Mesendoderm (in vitro differentiated cells): ENCODE measurements at regions not wholly inside any gene's neighbourhood (a gene's known extent, or its start where the extent isn't known, plus 50 kb on each side); places are given as distances from the start of the nearest gene placed in this dataset.

ENCODE experiments used
- DNase-seq: peaks from one replicate; pipeline ENCODE4 v3.0.0; 2013
- H2AK5ac ChIP-seq: 2 replicates; pipeline ENCODE4 v1.6.1; 2013; ENCODE audit warnings: low read length, inconsistent platforms
- H2BK120ac ChIP-seq: 2 replicates; pipeline ENCODE4 v1.6.1; 2013; ENCODE audit warnings: low read depth, mild to moderate bottlenecking, low read length, moderate library complexity, mixed read lengths
- H2BK15ac ChIP-seq: replicated peaks from 2 replicates; pipeline ENCODE4 v1.6.1; 2013; ENCODE audit warnings: low read depth, mild to moderate bottlenecking, moderate library complexity
- H2BK5ac ChIP-seq: 2 replicates; pipeline ENCODE4 v1.6.1; 2013; ENCODE audit warnings: low read length, inconsistent platforms
- H3K18ac ChIP-seq: 2 replicates; pipeline ENCODE4 v1.6.1; 2013; ENCODE audit warnings: mild to moderate bottlenecking, low read length, mixed read lengths
- H3K23ac ChIP-seq: one replicate; pipeline ENCODE4 v1.6.1; 2013; ENCODE audit warnings: low read length
- H3K27ac ChIP-seq: 2 replicates; pipeline ENCODE4 v1.5.1; 2013; ENCODE audit warnings: low read depth, mild to moderate bottlenecking, inconsistent platforms, low read length, moderate library complexity
- H3K27me3 ChIP-seq: 2 replicates; pipeline ENCODE4 v1.6.1; 2013; ENCODE audit warnings: low read length, control low read depth, mild to moderate bottlenecking, inconsistent platforms; ENCODE audit not compliant: insufficient read depth, poor library complexity
- H3K36me3 ChIP-seq: 2 replicates; pipeline ENCODE4 v1.6.1; 2013; ENCODE audit warnings: low read length, inconsistent platforms; ENCODE audit not compliant: control insufficient read depth, insufficient read depth
- H3K4ac ChIP-seq: one replicate; pipeline ENCODE4 v1.6.1; 2013; ENCODE audit warnings: low read depth, mild to moderate bottlenecking, low read length, moderate library complexity
- H3K4me1 ChIP-seq: 2 replicates; pipeline ENCODE4 v1.6.1; 2013; ENCODE audit warnings: low read depth, low read length, inconsistent platforms; ENCODE audit not compliant: control insufficient read depth
- H3K4me2 ChIP-seq: 2 replicates; pipeline ENCODE4 v1.6.1; 2013; ENCODE audit warnings: low read length
- H3K4me3 ChIP-seq: 2 replicates; pipeline ENCODE4 v1.5.1; 2013; ENCODE audit warnings: mild to moderate bottlenecking, low read length
- H3K56ac ChIP-seq: one replicate; pipeline ENCODE4 v1.6.1; 2013; ENCODE audit warnings: low read length
- H3K79me1 ChIP-seq: 2 replicates; pipeline ENCODE4 v1.6.1; 2013; ENCODE audit warnings: low read length, inconsistent platforms
- H3K79me2 ChIP-seq: 2 replicates; pipeline ENCODE4 v1.6.1; 2013; ENCODE audit warnings: mild to moderate bottlenecking, low read length; ENCODE audit not compliant: control insufficient read depth, insufficient read depth
- H3K9ac ChIP-seq: 2 replicates; pipeline ENCODE4 v1.6.1; 2013; ENCODE audit warnings: low read length, inconsistent platforms
- H4K5ac ChIP-seq: one replicate; pipeline ENCODE4 v1.6.1; 2013; ENCODE audit warnings: low read length
- H4K8ac ChIP-seq: one replicate; pipeline ENCODE4 v1.6.1; 2013; ENCODE audit warnings: low read depth, mild to moderate bottlenecking, control low read depth, low read length, moderate library complexity
- WGBS: extraction: QIAGEN DNeasy Blood & Tissue Kit; methylation state at CpG from one replicate; pipeline ENCODE4 v1.1.7; 2013; ENCODE audit warnings: low lambda C conversion rate, missing lambda C conversion rate; ENCODE audit not compliant: insufficient coverage; ENCODE audit errors: extremely low coverage; 5-methylcytosine and 5-hydroxymethylcytosine counted together

- Histone ChIP-seq H4K8ac (no peak overlapping the region), H3K4me2 (no peak overlapping the region), H3K4ac (no peak overlapping the region), H3K27ac (no peak overlapping the region), H2BK120ac (no peak overlapping the region), H2BK15ac (no peak overlapping the region), H2AK5ac (no peak overlapping the region), H3K79me2 (no peaks in the 10 kb centered on the region), H3K36me3 (no peaks in the 10 kb centered on the region), H3K56ac (no peak overlapping the region), H4K5ac (no peak overlapping the region), H3K4me1 (no peaks in the 10 kb centered on the region), H3K18ac (no peak overlapping the region), H3K79me1 (no peaks in the 10 kb centered on the region), H2BK5ac (no peak overlapping the region), H3K4me3 (no peak overlapping the region), H3K27me3 (no peaks in the 10 kb centered on the region), H3K9ac (no peak overlapping the region), H3K23ac (no peak overlapping the region)
- no CpG with 5 or more reads among the region's 15 CpGs for WGBS
- DNase-seq = no peak
Measured at GRCh38 chr18:78778651-78779050, 201.0 kb upstream of the SALL3 start.

- no peak overlapping the region for H2BK5ac ChIP-seq
- H3K18ac ChIP-seq = no peak overlapping the region
- no peak overlapping the region for H3K56ac ChIP-seq
- H3K27ac ChIP-seq = no peak overlapping the region
- no peak overlapping the region for H3K4ac ChIP-seq
- H2BK120ac ChIP-seq = no peak overlapping the region
- no peak overlapping the region for H3K23ac ChIP-seq
- H3K36me3 ChIP-seq = no peaks in the 10 kb centered on the region
- no CpG with 5 or more reads among the region's 29 CpGs for WGBS
- H3K4me2 ChIP-seq = no peak overlapping the region
- no peaks in the 10 kb centered on the region for H3K27me3 ChIP-seq
- H3K9ac ChIP-seq = no peak overlapping the region
- H2BK15ac ChIP-seq = no peak overlapping the region
- no peak overlapping the region for H2AK5ac ChIP-seq
- no peaks in the 10 kb centered on the region for H3K79me2 ChIP-seq
- no peak overlapping the region for H4K5ac ChIP-seq
- no peak overlapping the region for H4K8ac ChIP-seq
- DNase-seq = no peak
- no peaks in the 10 kb centered on the region for H3K79me1 ChIP-seq
- no peaks in the 10 kb centered on the region for H3K4me1 ChIP-seq
- H3K4me3 ChIP-seq = no peak overlapping the region
Measured at GRCh38 chr18:78779996-78780718, 199.5 kb upstream of the SALL3 start.

- Histone ChIP-seq H3K27me3 (no peaks in the 10 kb centered on the region), H4K5ac (no peak overlapping the region), H3K4me3 (no peak overlapping the region), H2BK5ac (no peak overlapping the region), H2BK120ac (no peak overlapping the region), H3K23ac (no peak overlapping the region), H3K18ac (no peak overlapping the region), H2AK5ac (no peak overlapping the region), H3K9ac (no peak overlapping the region), H3K4me1 (no peaks in the 10 kb centered on the region), H3K27ac (no peak overlapping the region), H3K36me3 (no peaks in the 10 kb centered on the region), H3K4me2 (no peak overlapping the region), H2BK15ac (no peak overlapping the region), H3K79me2 (no peaks in the 10 kb centered on the region), H3K4ac (no peak overlapping the region), H4K8ac (no peak overlapping the region), H3K56ac (no peak overlapping the region), H3K79me1 (no peaks in the 10 kb centered on the region)
- WGBS = no CpG with 5 or more reads among the region's 42 CpGs
- DNase-seq = no peak
Measured at GRCh38 chr18:78780719-78781600, 198.7 kb upstream of the SALL3 start.

- Histone ChIP-seq H3K18ac (no peak overlapping the region), H4K8ac (no peak overlapping the region), H3K9ac (no peak overlapping the region), H3K27me3 (no peaks in the 10 kb centered on the region), H2BK5ac (no peak overlapping the region), H3K4ac (no peak overlapping the region), H3K36me3 (no peaks in the 10 kb centered on the region), H3K79me1 (no peaks in the 10 kb centered on the region), H2AK5ac (no peak overlapping the region), H3K4me1 (no peaks in the 10 kb centered on the region), H3K27ac (no peak overlapping the region), H3K23ac (no peak overlapping the region), H3K56ac (no peak overlapping the region), H2BK15ac (no peak overlapping the region), H4K5ac (no peak overlapping the region), H2BK120ac (no peak overlapping the region), H3K4me3 (no peak overlapping the region), H3K4me2 (no peak overlapping the region), H3K79me2 (no peaks in the 10 kb centered on the region)
- no CpG with 5 or more reads among the region's 28 CpGs for WGBS
- DNase-seq = no peak
Measured at GRCh38 chr18:78781601-78781960, 198.0 kb upstream of the SALL3 start.

- no peak overlapping the region for H4K5ac ChIP-seq
- H2BK15ac ChIP-seq = no peak overlapping the region
- no CpG with 5 or more reads among the region's 21 CpGs for WGBS
- no peak overlapping the region for H3K9ac ChIP-seq
- no peak overlapping the region for H3K23ac ChIP-seq
- H3K79me1 ChIP-seq = no peaks in the 10 kb centered on the region
- H3K4ac ChIP-seq = no peak overlapping the region
- H3K4me3 ChIP-seq = no peak overlapping the region
- H2BK120ac ChIP-seq = no peak overlapping the region
- no peak overlapping the region for H4K8ac ChIP-seq
- no peak overlapping the region for H3K4me2 ChIP-seq
- no peaks in the 10 kb centered on the region for H3K36me3 ChIP-seq
- no peak overlapping the region for H3K18ac ChIP-seq
- H3K27me3 ChIP-seq = no peaks in the 10 kb centered on the region
- H3K27ac ChIP-seq = no peak overlapping the region
- no peak overlapping the region for H2BK5ac ChIP-seq
- H2AK5ac ChIP-seq = no peak overlapping the region
- H3K4me1 ChIP-seq = no peaks in the 10 kb centered on the region
- H3K79me2 ChIP-seq = no peaks in the 10 kb centered on the region
- DNase-seq = no peak
- no peak overlapping the region for H3K56ac ChIP-seq
Measured at GRCh38 chr18:78782951-78783563, 196.6 kb upstream of the SALL3 start.
